Liver (tissue), 8 donors: ENCODE measurements at regions not wholly inside any gene's neighbourhood (a gene's known extent, or its start where the extent isn't known, plus 50 kb on each side); places are given as distances from the start of the nearest gene placed in this dataset.

Experiments used
- DNase-seq: peaks from one replicate; pipeline ENCODE4 v3.0.0-alpha.2; 2017; ENCODE audit warnings: low spot score
- H3K27ac ChIP-seq, 2 donors: one replicate each; pipeline ENCODE4 v1.7.0; 2013; ENCODE audit warnings: inconsistent platforms in 2 of 2, low read length in 2 of 2, control low read depth in 1 of 2, low read depth in 1 of 2, mild to moderate bottlenecking in 1 of 2
- H3K27me3 ChIP-seq, 4 donors: one replicate each; pipeline versions ENCODE4 v1.6.1 to v1.7.0; 2013; ENCODE audit warnings: low read length in 3 of 4, inconsistent platforms in 1 of 4, mild to moderate bottlenecking in 1 of 4, moderate library complexity in 1 of 4; ENCODE audit not compliant: control insufficient read depth in 4 of 4, insufficient read depth in 4 of 4
- H3K36me3 ChIP-seq, 4 donors: one replicate each; pipeline versions ENCODE4 v1.6.1 to v1.7.0; 2013; ENCODE audit warnings: low read length in 3 of 4, mild to moderate bottlenecking in 3 of 4, low read depth in 1 of 4, moderate library complexity in 1 of 4; ENCODE audit not compliant: control insufficient read depth in 4 of 4, insufficient read depth in 3 of 4
- H3K4me1 ChIP-seq, 4 donors: one replicate each; pipeline versions ENCODE4 v1.6.1 to v1.7.0; 2013; ENCODE audit warnings: low read length in 3 of 4, mild to moderate bottlenecking in 3 of 4, moderate library complexity in 1 of 4; ENCODE audit not compliant: control insufficient read depth in 4 of 4, insufficient read depth in 4 of 4
- H3K4me3 ChIP-seq, 3 donors: one replicate each; pipeline versions ENCODE4 v1.6.1 to v1.7.0; 2013; ENCODE audit warnings: low read length in 3 of 3, control low read depth in 1 of 3, low read depth in 1 of 3, mild to moderate bottlenecking in 1 of 3
- H3K9ac ChIP-seq, 2 donors: one replicate each; pipeline ENCODE4 v1.7.0; 2013; ENCODE audit warnings: low read length in 2 of 2, mild to moderate bottlenecking in 2 of 2, moderate library complexity in 2 of 2, control low read depth in 1 of 2, low read depth in 1 of 2
- H3K9me3 ChIP-seq, 4 donors: one replicate each; pipeline versions ENCODE4 v1.6.1 to v1.7.0; 2013; ENCODE audit warnings: low read length in 3 of 4; ENCODE audit not compliant: control insufficient read depth in 4 of 4
- ATF3 ChIP-seq: IDR thresholded peaks from 2 replicates; pipeline ENCODE4 v1.6.1; 2016; ENCODE audit warnings: antibody characterized with exemption
- EGR1 ChIP-seq, 2 donors: IDR thresholded peaks; 2 replicates each; pipeline ENCODE4 v1.6.1; 2016 to 2018; ENCODE audit warnings: antibody characterized with exemption in 2 of 2, low read depth in 2 of 2
- FOXA1 ChIP-seq: IDR thresholded peaks from 2 replicates; pipeline ENCODE4 v1.6.1; 2016; ENCODE audit warnings: antibody characterized with exemption
- FOXA2 ChIP-seq: IDR thresholded peaks from 2 replicates; pipeline ENCODE4 v1.6.1; 2016; ENCODE audit warnings: antibody characterized with exemption
- GABPA ChIP-seq, 2 donors: IDR thresholded peaks in 1 of 2; conservative IDR thresholded peaks in 1 of 2; 2 replicates each; pipeline ENCODE4 v1.6.1; 2016; ENCODE audit warnings: antibody characterized with exemption in 2 of 2, mild to moderate bottlenecking in 1 of 2, moderate library complexity in 1 of 2
- HNF4G ChIP-seq: IDR thresholded peaks from 2 replicates; pipeline ENCODE4 v1.6.1; 2016; ENCODE audit warnings: antibody characterized with exemption
- JUND ChIP-seq, 2 donors: IDR thresholded peaks; 2 replicates each; pipeline ENCODE4 v1.6.1; 2016; ENCODE audit warnings: antibody characterized with exemption in 2 of 2
- MAX ChIP-seq: IDR thresholded peaks from 2 replicates; pipeline ENCODE4 v1.6.1; 2016; ENCODE audit warnings: antibody characterized with exemption
- RAD21 ChIP-seq, 2 donors: IDR thresholded peaks; 2 replicates each; pipeline ENCODE4 v1.6.1; 2016; ENCODE audit warnings: antibody characterized with exemption in 2 of 2, mild to moderate bottlenecking in 2 of 2
- REST ChIP-seq: IDR thresholded peaks from 2 replicates; pipeline ENCODE4 v1.6.1; 2016; ENCODE audit warnings: antibody characterized with exemption, mild to moderate bottlenecking
- RXRA ChIP-seq, 2 donors: IDR thresholded peaks; 2 replicates each; pipeline ENCODE4 v1.6.1; 2017 to 2018; ENCODE audit warnings: antibody characterized with exemption in 2 of 2, mild to moderate bottlenecking in 1 of 2
- TAF1 ChIP-seq: conservative IDR thresholded peaks from 2 replicates; pipeline ENCODE4 v1.6.1; 2016; ENCODE audit warnings: antibody characterized with exemption, mild to moderate bottlenecking
- YY1 ChIP-seq: IDR thresholded peaks from 2 replicates; pipeline ENCODE4 v1.6.1; 2016; ENCODE audit warnings: antibody characterized with exemption, mild to moderate bottlenecking
- WGBS: extraction: QIAGEN DNeasy Blood & Tissue Kit; methylation state at CpG from one replicate; pipeline ENCODE4 v1.1.7; 2013; 5-methylcytosine and 5-hydroxymethylcytosine counted together
- TF ChIP-seq, protein P1 (sequence below): IDR thresholded peaks from 2 replicates; pipeline ENCODE4 v1.6.1; 2016; ENCODE audit warnings: antibody characterized with exemption
- TF ChIP-seq, protein P2 (sequence below): fragments of 150-350 bp; IDR thresholded peaks from 2 replicates; pipeline ENCODE4 v1.5.1; 2017; ENCODE audit warnings: improper control_type of control experiment, low read depth, low read length; ENCODE audit not compliant: missing input control
- donor health status: healthy.
- donor health status: healthy.
- donor health status: healthy.
- donor health status: healthy.
- donor health status: healthy.

DNA sequence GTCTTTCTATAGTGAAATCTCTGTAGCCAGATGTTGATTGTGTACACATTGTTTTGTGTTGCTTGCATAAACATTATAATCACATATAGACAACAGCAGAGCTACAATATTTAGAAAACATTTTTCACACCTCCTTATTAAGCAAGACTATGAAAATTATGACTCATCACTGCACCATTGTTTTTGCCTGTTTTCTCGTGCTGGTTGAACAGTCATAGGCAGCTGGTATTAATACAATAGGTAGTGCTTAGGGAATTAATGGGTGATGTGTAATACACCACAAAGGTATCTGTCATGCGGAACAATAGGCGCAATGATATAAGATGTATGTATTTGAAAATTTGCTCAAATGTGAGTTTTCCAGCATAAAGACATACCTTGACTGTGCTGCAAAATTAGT lies 449.3 kb downstream of the FOXG1 start:
- Histone ChIP-seq H3K27ac (no peak overlapping the region), H3K9ac (no peak overlapping the region), H3K27me3 (peaks cover 0 to 3% (median under 1%) of the 10 kb centered on the region in 4 donors), H3K4me3 (no peak overlapping the region), H3K9me3 (no peaks in the 10 kb centered on the region), H3K36me3 (no peaks in the 10 kb centered on the region), H3K4me1 (no peaks in the 10 kb centered on the region)
- DNase-seq = no peak
- WGBS = 83% methylated on average over 3 of the region's 3 CpGs
- TF ChIP-seq FOXA2 (no peak), TAF1 (no peak), EGR1 (IDR thresholded peaks at IDR 0.05; ENCODE audit: low read depth in 2 of 2) (no peak), MAX (no peak), HNF4G (no peak), FOXA1 (no peak), YY1 (no peak), RXRA (IDR thresholded peaks at IDR 0.05) (no peak), GABPA (IDR thresholded peaks at IDR 0.05 in 1 of 2, conservative IDR thresholded peaks at IDR 0.05 in 1 of 2) (no peak), REST (no peak), RAD21 (IDR thresholded peaks at IDR 0.05) (no peak)
- TF ChIP-seq, protein P1, sequence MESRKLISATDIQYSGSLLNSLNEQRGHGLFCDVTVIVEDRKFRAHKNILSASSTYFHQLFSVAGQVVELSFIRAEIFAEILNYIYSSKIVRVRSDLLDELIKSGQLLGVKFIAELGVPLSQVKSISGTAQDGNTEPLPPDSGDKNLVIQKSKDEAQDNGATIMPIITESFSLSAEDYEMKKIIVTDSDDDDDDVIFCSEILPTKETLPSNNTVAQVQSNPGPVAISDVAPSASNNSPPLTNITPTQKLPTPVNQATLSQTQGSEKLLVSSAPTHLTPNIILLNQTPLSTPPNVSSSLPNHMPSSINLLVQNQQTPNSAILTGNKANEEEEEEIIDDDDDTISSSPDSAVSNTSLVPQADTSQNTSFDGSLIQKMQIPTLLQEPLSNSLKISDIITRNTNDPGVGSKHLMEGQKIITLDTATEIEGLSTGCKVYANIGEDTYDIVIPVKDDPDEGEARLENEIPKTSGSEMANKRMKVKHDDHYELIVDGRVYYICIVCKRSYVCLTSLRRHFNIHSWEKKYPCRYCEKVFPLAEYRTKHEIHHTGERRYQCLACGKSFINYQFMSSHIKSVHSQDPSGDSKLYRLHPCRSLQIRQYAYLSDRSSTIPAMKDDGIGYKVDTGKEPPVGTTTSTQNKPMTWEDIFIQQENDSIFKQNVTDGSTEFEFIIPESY = no peak
- TF ChIP-seq, protein P2, sequence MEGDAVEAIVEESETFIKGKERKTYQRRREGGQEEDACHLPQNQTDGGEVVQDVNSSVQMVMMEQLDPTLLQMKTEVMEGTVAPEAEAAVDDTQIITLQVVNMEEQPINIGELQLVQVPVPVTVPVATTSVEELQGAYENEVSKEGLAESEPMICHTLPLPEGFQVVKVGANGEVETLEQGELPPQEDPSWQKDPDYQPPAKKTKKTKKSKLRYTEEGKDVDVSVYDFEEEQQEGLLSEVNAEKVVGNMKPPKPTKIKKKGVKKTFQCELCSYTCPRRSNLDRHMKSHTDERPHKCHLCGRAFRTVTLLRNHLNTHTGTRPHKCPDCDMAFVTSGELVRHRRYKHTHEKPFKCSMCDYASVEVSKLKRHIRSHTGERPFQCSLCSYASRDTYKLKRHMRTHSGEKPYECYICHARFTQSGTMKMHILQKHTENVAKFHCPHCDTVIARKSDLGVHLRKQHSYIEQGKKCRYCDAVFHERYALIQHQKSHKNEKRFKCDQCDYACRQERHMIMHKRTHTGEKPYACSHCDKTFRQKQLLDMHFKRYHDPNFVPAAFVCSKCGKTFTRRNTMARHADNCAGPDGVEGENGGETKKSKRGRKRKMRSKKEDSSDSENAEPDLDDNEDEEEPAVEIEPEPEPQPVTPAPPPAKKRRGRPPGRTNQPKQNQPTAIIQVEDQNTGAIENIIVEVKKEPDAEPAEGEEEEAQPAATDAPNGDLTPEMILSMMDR = no peak

- Histone ChIP-seq H3K4me1 (no peaks in the 10 kb centered on the region), H3K27me3 (peaks cover 0 to 3% (median under 1%) of the 10 kb centered on the region in 4 donors), H3K27ac (no peak overlapping the region), H3K9me3 (no peaks in the 10 kb centered on the region), H3K36me3 (no peaks in the 10 kb centered on the region), H3K9ac (no peak overlapping the region), H3K4me3 (no peak overlapping the region)
- WGBS = 70% methylated on average over 9 of the region's 9 CpGs
- no peak for DNase-seq
- TF ChIP-seq, protein P1 = no peak
- TF ChIP-seq RAD21 (IDR thresholded peaks at IDR 0.05) (no peak), MAX (no peak), YY1 (no peak), REST (no peak), FOXA2 (no peak), TAF1 (no peak), FOXA1 (no peak), JUND (IDR thresholded peaks at IDR 0.05) (no peak), EGR1 (IDR thresholded peaks at IDR 0.05; ENCODE audit: low read depth in 2 of 2) (no peak), ATF3 (no peak)
Observed at GRCh38 chr14:29216268-29217232, 450.0 kb downstream of the FOXG1 start.
